Uterus (tissue), 2 donors: ENCODE measurements at regions not wholly inside any gene's neighbourhood (a gene's known extent, or its start where the extent isn't known, plus 50 kb on each side); places are given as distances from the start of the nearest gene placed in this dataset.

Source experiments
- POLR2A ChIP-seq, 2 donors: fragments of 450-650 bp; IDR thresholded peaks; one replicate each; pipeline ENCODE4 v1.6.1; 2016; ENCODE audit warnings: antibody characterized with exemption in 2 of 2, mild to moderate bottlenecking in 1 of 2, moderate library complexity in 1 of 2
- TF ChIP-seq, protein P1 (sequence below), 4 experiments: fragments of 200-600 bp in 2 of 4; fragments of 450-650 bp in 2 of 4; sonication (generic) in 2 of 4; IDR thresholded peaks; one replicate each; pipeline ENCODE4 v1.5.1; 2016 to 2019; ENCODE audit warnings: antibody characterized with exemption in 4 of 4, mild to moderate bottlenecking in 2 of 4, moderate library complexity in 1 of 4

DNA sequence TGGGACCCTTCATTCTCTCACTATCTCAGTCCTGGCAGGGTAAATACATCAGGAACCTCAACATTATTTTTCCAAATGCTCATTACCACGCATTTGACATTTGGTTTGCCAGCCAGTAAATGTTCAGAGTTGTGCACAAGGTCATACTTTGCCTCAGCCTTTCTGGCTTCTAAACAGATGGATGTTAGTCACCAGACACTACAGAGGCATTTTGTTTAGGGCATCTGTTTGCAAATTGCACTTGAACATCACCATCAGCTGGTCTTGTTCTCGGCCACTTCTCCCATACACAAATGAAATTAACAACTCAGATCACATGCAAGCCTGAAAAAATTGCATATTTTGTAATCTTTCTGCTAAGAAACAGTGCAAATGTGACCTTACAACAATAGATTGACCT, 75.0 kb upstream of the SLC1A1 start:
- TF ChIP-seq, protein P1, sequence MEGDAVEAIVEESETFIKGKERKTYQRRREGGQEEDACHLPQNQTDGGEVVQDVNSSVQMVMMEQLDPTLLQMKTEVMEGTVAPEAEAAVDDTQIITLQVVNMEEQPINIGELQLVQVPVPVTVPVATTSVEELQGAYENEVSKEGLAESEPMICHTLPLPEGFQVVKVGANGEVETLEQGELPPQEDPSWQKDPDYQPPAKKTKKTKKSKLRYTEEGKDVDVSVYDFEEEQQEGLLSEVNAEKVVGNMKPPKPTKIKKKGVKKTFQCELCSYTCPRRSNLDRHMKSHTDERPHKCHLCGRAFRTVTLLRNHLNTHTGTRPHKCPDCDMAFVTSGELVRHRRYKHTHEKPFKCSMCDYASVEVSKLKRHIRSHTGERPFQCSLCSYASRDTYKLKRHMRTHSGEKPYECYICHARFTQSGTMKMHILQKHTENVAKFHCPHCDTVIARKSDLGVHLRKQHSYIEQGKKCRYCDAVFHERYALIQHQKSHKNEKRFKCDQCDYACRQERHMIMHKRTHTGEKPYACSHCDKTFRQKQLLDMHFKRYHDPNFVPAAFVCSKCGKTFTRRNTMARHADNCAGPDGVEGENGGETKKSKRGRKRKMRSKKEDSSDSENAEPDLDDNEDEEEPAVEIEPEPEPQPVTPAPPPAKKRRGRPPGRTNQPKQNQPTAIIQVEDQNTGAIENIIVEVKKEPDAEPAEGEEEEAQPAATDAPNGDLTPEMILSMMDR (IDR thresholded peaks at IDR 0.05) = no peak
- no peak for TF ChIP-seq POLR2A (IDR thresholded peaks at IDR 0.05)
